Esophagus muscularis mucosa (tissue), 3 donors: ENCODE measurements at regions not wholly inside any gene's neighbourhood (a gene's known extent, or its start where the extent isn't known, plus 50 kb on each side); places are given as distances from the start of the nearest gene placed in this dataset.

Experiments used
- POLR2A ChIP-seq: fragments of 450-650 bp; IDR thresholded peaks from one replicate; pipeline ENCODE4 v1.6.1; 2017; ENCODE audit warnings: antibody characterized with exemption, moderate library complexity, mild to moderate bottlenecking, low read depth
- TF ChIP-seq, protein P1 (sequence below), 3 experiments: fragments of 200-600 bp in 2 of 3; fragments of 450-650 bp in 1 of 3; sonication (generic) in 2 of 3; IDR thresholded peaks; one replicate each; pipeline ENCODE4 v1.5.1; 2017 to 2019; ENCODE audit warnings: antibody characterized with exemption in 3 of 3, mild to moderate bottlenecking in 2 of 3, moderate library complexity in 1 of 3

DNA sequence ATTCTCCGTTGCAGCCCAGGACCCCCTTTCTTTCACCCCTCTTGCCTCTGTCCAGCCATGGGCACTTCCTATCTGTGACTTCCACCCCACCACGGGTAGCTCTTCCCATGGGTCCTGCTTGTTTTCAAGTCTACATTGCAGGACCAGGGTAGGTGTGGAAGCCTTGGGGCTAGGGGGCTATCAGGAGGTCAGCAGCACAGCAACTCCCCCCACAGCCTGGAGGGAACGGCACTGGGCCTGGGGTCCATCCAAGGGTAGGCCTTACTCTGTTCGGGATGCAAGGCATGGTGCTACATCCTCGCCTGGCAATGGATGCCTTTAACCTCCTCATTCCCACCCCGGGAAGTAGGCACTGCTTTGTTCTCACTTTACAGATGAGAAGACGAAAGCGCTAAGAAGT, 109.3 kb downstream of the IRX5 start:
- TF ChIP-seq, protein P1, sequence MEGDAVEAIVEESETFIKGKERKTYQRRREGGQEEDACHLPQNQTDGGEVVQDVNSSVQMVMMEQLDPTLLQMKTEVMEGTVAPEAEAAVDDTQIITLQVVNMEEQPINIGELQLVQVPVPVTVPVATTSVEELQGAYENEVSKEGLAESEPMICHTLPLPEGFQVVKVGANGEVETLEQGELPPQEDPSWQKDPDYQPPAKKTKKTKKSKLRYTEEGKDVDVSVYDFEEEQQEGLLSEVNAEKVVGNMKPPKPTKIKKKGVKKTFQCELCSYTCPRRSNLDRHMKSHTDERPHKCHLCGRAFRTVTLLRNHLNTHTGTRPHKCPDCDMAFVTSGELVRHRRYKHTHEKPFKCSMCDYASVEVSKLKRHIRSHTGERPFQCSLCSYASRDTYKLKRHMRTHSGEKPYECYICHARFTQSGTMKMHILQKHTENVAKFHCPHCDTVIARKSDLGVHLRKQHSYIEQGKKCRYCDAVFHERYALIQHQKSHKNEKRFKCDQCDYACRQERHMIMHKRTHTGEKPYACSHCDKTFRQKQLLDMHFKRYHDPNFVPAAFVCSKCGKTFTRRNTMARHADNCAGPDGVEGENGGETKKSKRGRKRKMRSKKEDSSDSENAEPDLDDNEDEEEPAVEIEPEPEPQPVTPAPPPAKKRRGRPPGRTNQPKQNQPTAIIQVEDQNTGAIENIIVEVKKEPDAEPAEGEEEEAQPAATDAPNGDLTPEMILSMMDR (IDR thresholded peaks at IDR 0.05) = no peak
- TF ChIP-seq POLR2A = no peak
